Loucy (cell line): ENCODE measurements at regions not wholly inside any gene's neighbourhood (a gene's known extent, or its start where the extent isn't known, plus 50 kb on each side); places are given as distances from the start of the nearest gene placed in this dataset.

Experiments used
- EZH2phosphoT487 ChIP-seq: fragments of 200-600 bp; IDR thresholded peaks from 2 replicates; pipeline ENCODE4 v1.6.1; 2018; ENCODE audit warnings: antibody characterized with exemption, mild to moderate bottlenecking, moderate library complexity, borderline replicate concordance
- TF ChIP-seq, protein P1 (sequence below): fragments of 200-600 bp; sonication (generic); conservative IDR thresholded peaks from 2 replicates; pipeline ENCODE4 v1.5.1; 2014; ENCODE audit warnings: mild to moderate bottlenecking, antibody characterized with exemption, low read length

DNA sequence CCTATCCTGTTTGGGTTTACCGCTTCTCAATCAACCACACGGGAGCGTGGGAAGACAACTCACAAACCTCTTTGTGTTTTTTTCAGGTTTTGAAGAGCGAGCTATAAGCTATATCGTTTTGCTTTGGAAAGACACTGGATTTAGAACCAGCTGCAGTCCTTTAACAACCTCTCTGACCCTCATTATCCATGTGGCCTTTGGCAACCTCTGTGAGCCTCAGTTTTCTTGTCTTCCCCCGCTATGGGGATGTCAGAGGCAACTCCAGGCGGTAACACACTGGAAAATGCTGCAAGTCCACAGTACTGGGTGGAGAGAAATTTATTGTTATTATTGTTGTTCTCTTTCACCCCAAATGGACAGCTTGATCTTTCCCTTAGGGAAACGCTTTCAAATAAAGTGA, 100.0 kb downstream of the ETS2 start:
- TF ChIP-seq, protein P1, sequence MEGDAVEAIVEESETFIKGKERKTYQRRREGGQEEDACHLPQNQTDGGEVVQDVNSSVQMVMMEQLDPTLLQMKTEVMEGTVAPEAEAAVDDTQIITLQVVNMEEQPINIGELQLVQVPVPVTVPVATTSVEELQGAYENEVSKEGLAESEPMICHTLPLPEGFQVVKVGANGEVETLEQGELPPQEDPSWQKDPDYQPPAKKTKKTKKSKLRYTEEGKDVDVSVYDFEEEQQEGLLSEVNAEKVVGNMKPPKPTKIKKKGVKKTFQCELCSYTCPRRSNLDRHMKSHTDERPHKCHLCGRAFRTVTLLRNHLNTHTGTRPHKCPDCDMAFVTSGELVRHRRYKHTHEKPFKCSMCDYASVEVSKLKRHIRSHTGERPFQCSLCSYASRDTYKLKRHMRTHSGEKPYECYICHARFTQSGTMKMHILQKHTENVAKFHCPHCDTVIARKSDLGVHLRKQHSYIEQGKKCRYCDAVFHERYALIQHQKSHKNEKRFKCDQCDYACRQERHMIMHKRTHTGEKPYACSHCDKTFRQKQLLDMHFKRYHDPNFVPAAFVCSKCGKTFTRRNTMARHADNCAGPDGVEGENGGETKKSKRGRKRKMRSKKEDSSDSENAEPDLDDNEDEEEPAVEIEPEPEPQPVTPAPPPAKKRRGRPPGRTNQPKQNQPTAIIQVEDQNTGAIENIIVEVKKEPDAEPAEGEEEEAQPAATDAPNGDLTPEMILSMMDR = no peak
- TF ChIP-seq EZH2phosphoT487 = no peak
